ENCODE measurements at regions not wholly inside any gene's neighbourhood (a gene's known extent, or its start where the extent isn't known, plus 50 kb on each side); places are given as distances from the start of the nearest gene placed in this dataset.

- no peak for TF ChIP-seq CTCF (IDR thresholded peaks at IDR 0.05; ENCODE audit: insufficient read depth, low read length, poor library complexity, severe bottlenecking)
- Histone ChIP-seq H3K36me3 (ENCODE audit: control insufficient read depth, insufficient read depth, low read length) (no peaks in the 10 kb centered on the region), H3K4me3 (replicated peaks; ENCODE audit: low read depth, low read length) (no peak overlapping the region)
These were observed 912.4 kb upstream of the EPHA6 start for GRCh38 chr3:95901948-95902347.

GRCh38 chr3:95905182-95905581 is 909.2 kb upstream of the EPHA6 start:
- H3K36me3 ChIP-seq (ENCODE audit: control insufficient read depth, insufficient read depth, low read length): no peaks in the 10 kb centered on the region
- no peaks in the 10 kb centered on the region for H3K27me3 ChIP-seq (replicated peaks; ENCODE audit: control insufficient read depth, insufficient read depth, low read length)
- no peak for TF ChIP-seq CTCF (IDR thresholded peaks at IDR 0.05; ENCODE audit: insufficient read depth, low read length, poor library complexity, severe bottlenecking)
- H3K4me3 ChIP-seq (replicated peaks; ENCODE audit: low read depth, low read length): no peak overlapping the region
- no peak for DNase-seq (ENCODE audit: extremely low read depth, insufficient read length)

More at GRCh38 chr3:95901948-95902347, 912.4 kb upstream of the EPHA6 start:
- DNase-seq (ENCODE audit: extremely low read depth, insufficient read length): no peak
- H3K27me3 ChIP-seq (replicated peaks; ENCODE audit: control insufficient read depth, insufficient read depth, low read length): no peaks in the 10 kb centered on the region

GRCh38 chr3:95911767-95912166 is 902.6 kb upstream of the EPHA6 start:
- Histone ChIP-seq H3K4me3 (replicated peaks; ENCODE audit: low read depth, low read length) (no peak overlapping the region), H3K36me3 (ENCODE audit: control insufficient read depth, insufficient read depth, low read length) (no peaks in the 10 kb centered on the region), H3K27me3 (replicated peaks; ENCODE audit: control insufficient read depth, insufficient read depth, low read length) (no peaks in the 10 kb centered on the region)
- TF ChIP-seq CTCF (IDR thresholded peaks at IDR 0.05; ENCODE audit: insufficient read depth, low read length, poor library complexity, severe bottlenecking): no peak
- DNase-seq (ENCODE audit: extremely low read depth, insufficient read length): no peak

- no peaks in the 10 kb centered on the region for H3K27me3 ChIP-seq (replicated peaks; ENCODE audit: control insufficient read depth, insufficient read depth, low read length)
- DNase-seq (ENCODE audit: extremely low read depth, insufficient read length): no peak
These were observed 890.7 kb upstream of the EPHA6 start for GRCh38 chr3:95923496-95924210.

GRCh38 chr3:95926904-95927501 is 887.4 kb upstream of the EPHA6 start:
- TF ChIP-seq CTCF (IDR thresholded peaks at IDR 0.05; ENCODE audit: insufficient read depth, low read length, poor library complexity, severe bottlenecking): no peak
- no peaks in the 10 kb centered on the region for H3K27me3 ChIP-seq (replicated peaks; ENCODE audit: control insufficient read depth, insufficient read depth, low read length)
- no peak overlapping the region for H3K4me3 ChIP-seq (replicated peaks; ENCODE audit: low read depth, low read length)
- H3K36me3 ChIP-seq (ENCODE audit: control insufficient read depth, insufficient read depth, low read length): no peaks in the 10 kb centered on the region
- no peak for DNase-seq (ENCODE audit: extremely low read depth, insufficient read length)

More at GRCh38 chr3:95923496-95924210, 890.7 kb upstream of the EPHA6 start:
- Histone ChIP-seq H3K4me3 (replicated peaks; ENCODE audit: low read depth, low read length) (no peak overlapping the region), H3K36me3 (ENCODE audit: control insufficient read depth, insufficient read depth, low read length) (no peaks in the 10 kb centered on the region)
- no peak for TF ChIP-seq CTCF (IDR thresholded peaks at IDR 0.05; ENCODE audit: insufficient read depth, low read length, poor library complexity, severe bottlenecking)
